Coronary artery (tissue), 2 donors: ENCODE measurements at regions not wholly inside any gene's neighbourhood (a gene's known extent, or its start where the extent isn't known, plus 50 kb on each side); places are given as distances from the start of the nearest gene placed in this dataset.

Source experiments
- DNase-seq: peaks from one replicate; pipeline ENCODE4 v3.0.0-alpha.2; 2017; ENCODE audit warnings: low spot score
- H3K27ac ChIP-seq, 2 donors: fragments of 200-600 bp; sonication (generic); one replicate each; pipeline ENCODE4 v1.5.1; 2016 to 2019
- H3K4me3 ChIP-seq: fragments of 200-600 bp; sonication (generic); 2 replicates; pipeline ENCODE4 v1.5.1; 2016; ENCODE audit warnings: mild to moderate bottlenecking, moderate library complexity
- TF ChIP-seq, protein P1 (sequence below): fragments of 200-600 bp; sonication (generic); IDR thresholded peaks from one replicate; pipeline ENCODE4 v1.5.1; 2019; ENCODE audit warnings: antibody characterized with exemption

DNA sequence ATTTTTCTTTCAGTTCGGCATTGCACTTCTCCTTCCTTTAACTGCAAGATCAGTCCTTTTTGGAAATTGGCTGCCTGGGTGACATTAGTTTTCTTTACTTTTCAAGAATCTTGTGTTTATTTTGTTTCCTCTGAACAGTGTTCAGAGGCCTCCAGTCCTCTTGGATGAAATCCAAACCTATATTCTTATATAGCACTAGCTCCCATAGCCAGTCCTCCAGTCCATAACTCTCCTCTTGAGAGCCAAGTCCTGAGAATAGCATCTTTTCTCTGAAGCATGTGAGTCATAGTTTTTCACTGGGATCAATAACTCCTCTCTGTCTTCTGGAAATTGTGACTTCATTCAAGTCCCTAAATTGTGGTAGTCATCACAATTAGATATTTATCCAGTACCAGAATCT, 357.5 kb downstream of the RAPGEF2 start:
- Histone ChIP-seq H3K27ac (no peak overlapping the region), H3K4me3 (no peak overlapping the region)
- TF ChIP-seq, protein P1, sequence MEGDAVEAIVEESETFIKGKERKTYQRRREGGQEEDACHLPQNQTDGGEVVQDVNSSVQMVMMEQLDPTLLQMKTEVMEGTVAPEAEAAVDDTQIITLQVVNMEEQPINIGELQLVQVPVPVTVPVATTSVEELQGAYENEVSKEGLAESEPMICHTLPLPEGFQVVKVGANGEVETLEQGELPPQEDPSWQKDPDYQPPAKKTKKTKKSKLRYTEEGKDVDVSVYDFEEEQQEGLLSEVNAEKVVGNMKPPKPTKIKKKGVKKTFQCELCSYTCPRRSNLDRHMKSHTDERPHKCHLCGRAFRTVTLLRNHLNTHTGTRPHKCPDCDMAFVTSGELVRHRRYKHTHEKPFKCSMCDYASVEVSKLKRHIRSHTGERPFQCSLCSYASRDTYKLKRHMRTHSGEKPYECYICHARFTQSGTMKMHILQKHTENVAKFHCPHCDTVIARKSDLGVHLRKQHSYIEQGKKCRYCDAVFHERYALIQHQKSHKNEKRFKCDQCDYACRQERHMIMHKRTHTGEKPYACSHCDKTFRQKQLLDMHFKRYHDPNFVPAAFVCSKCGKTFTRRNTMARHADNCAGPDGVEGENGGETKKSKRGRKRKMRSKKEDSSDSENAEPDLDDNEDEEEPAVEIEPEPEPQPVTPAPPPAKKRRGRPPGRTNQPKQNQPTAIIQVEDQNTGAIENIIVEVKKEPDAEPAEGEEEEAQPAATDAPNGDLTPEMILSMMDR: no peak
- no peak for DNase-seq

DNA sequence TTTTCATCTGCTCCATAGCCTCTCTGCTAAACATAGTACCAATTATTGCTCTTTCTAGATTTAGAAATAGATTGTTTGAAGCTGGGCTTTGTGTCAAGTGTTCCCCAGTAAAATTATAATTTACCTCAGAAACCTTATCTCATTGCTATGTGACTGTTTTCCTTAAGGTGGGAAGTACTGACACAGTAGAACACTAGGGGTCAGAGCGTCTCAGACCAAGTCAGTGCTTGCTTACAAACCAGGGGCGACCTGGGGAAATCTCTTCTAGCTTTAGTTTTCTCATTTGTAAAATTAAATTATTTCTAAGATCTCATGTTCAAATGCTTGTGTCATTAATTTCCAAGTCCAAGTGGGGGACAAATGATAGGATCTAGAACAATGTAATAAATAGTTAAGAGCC, 360.4 kb downstream of the RAPGEF2 start:
- Histone ChIP-seq H3K4me3 (no peak overlapping the region), H3K27ac (no peak overlapping the region)
- DNase-seq: no peak
- TF ChIP-seq, protein P1: no peak

DNA sequence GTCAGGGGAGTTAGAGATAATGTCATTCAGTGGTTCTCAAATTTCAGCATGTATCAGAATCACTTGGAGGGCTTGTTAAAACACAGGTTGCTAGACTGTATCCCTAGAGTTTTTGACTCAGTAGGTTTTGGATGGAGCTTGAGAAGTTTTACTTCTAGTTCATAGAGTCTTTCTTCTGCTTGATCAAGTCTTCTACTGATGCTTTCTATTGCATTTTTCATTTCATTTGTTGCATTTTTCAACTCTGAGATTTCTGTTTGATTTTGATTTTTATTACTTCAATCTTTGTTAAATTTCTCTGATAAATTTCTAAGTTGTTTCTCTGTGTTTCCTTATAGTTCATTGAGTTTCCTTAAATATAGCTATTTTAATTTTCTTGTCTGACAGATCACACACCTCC, 361.4 kb downstream of the RAPGEF2 start:
- DNase-seq: no peak
- TF ChIP-seq, protein P1: no peak
- no peak overlapping the region for H3K4me3 ChIP-seq
- H3K27ac ChIP-seq: no peak overlapping the region

DNA sequence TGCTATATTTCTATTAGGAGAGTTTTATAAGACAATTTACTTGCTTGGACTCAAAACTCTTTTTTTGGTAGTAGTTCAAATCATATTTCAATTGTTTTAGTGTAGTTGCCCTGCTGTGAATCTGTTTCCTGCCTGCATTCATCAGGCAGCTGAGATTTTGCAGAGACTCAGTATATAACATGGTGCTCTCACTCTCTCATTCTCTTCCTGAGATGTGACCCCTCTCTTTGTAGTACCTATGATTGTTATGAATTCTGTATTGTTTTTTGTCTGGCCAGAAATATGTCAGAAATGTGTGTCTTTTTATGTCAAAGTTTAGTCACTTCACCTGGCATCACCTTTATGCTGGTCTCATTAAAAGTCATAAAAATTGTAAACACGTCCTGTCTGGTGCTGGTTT, 374.0 kb downstream of the RAPGEF2 start:
- DNase-seq: no peak
- Histone ChIP-seq H3K27ac (no peak overlapping the region), H3K4me3 (no peak overlapping the region)
- TF ChIP-seq, protein P1: no peak

DNA sequence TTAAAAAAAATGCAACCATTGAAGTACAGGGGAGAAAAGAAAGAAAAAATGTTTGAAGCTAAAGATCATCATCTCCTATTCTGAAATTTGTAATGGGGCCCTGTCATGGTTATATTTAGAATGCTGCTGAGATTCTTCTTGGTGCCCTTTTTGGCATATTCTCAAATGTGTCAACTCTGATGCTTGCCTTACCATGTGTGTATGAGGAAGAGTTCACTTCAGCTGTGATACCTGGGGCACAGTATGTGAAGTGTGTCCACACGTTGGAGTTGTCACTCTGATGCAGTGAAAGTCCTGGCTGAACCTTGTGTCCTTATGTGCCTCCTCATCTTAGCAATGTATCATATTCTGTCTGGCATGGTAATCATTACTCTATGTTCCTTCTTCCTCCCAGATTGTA, 377.9 kb downstream of the RAPGEF2 start:
- DNase-seq: no peak
- no peak overlapping the region for H3K27ac ChIP-seq

DNA sequence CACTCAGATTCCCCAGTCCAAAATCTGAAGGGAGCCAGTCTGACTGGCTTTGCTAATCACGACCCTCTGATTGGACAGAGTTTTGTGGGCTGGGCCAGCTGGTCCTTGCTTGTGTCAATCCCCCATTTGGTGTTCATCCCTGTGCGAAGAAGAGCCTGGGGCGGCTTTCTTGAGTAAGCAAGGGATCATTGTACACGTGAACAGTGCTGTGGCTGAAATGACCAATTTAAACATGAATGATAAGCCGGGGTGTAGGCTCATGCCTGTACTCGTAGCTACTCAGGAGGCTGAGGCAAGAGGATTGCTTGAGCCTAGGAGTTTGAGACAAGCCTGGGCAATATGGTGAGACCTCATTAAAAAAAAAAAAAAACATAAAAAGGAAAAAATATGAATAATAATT, 379.1 kb downstream of the RAPGEF2 start:
- no peak for DNase-seq
- Histone ChIP-seq H3K4me3 (no peak overlapping the region), H3K27ac (no peak overlapping the region)
- TF ChIP-seq, protein P1: no peak

More for the DNA sequence above, 377.9 kb downstream of the RAPGEF2 start:
- TF ChIP-seq, protein P1: no peak
- H3K4me3 ChIP-seq: no peak overlapping the region

GRCh38 chr4:159483110-159483781, 380.4 kb downstream of the RAPGEF2 start:
- DNase-seq: no peak
- TF ChIP-seq, protein P1: no peak
- Histone ChIP-seq H3K4me3 (no peak overlapping the region), H3K27ac (no peak overlapping the region)
